ENCODE measurements at regions not wholly inside any gene's neighbourhood (a gene's known extent, or its start where the extent isn't known, plus 50 kb on each side); places are given as distances from the start of the nearest gene placed in this dataset.
"Not testable (repeated sequence)": the region's sequence is repeated elsewhere in the genome, so short reads cannot be mapped to it uniquely, and the experiment has no call there.

GRCh38 chr19:5282901-5283300 is 57.7 kb downstream of the PTPRS start:
- TF ChIP-seq Cebpa-rat (IDR thresholded peaks at IDR 0.05), result no peak
- H3K36me3 ChIP-seq, result peaks cover 4 to 42% (median 21%) of the 10 kb centered on the region in 11 experiments; a peak in 18 of 22 replicates
- no peak overlapping the region for H3K27ac ChIP-seq
- H3K9me3 ChIP-seq (replicated peaks in 1 of 11), result peaks cover 0 to 6% (median 0%) of the 10 kb centered on the region in 11 experiments; a peak in 2 of 22 replicates
- peaks cover 0 to 43% (median 22%) of the 10 kb centered on the region in 11 experiments; a peak in 16 of 22 replicates for H4K20me1 ChIP-seq
- no peak overlapping the region for H3K9ac ChIP-seq
- no peak overlapping the region for H3K4me2 ChIP-seq
- H3K27me3 ChIP-seq, result no peaks in the 10 kb centered on the region
- H3K4me3 ChIP-seq, result no peak overlapping the region
- peaks cover 15 to 42% (median 26%) of the 10 kb centered on the region in 10 experiments for H3K4me1 ChIP-seq

GRCh38 chr19:5281588-5281987 is 59.0 kb downstream of the PTPRS start:
- peaks cover 0 to 5% (median 0%) of the 10 kb centered on the region in 11 experiments; a peak in 2 of 22 replicates for H3K9me3 ChIP-seq (replicated peaks in 1 of 11)
- H3K9ac ChIP-seq, result peak overlapping the region in 1 of 11 experiments; percentile 18; a peak in 1 of 22 replicates
- no peak overlapping the region for H3K27ac ChIP-seq
- peaks cover 0 to 30% (median 9%) of the 10 kb centered on the region in 11 experiments; a peak in 16 of 22 replicates for H4K20me1 ChIP-seq
- H3K27me3 ChIP-seq, result no peaks in the 10 kb centered on the region
- H3K4me2 ChIP-seq, result no peak overlapping the region
- H3K4me1 ChIP-seq, result peaks cover 8 to 41% (median 24%) of the 10 kb centered on the region in 10 experiments
- H3K4me3 ChIP-seq, result no peak overlapping the region
- no peak for TF ChIP-seq Cebpa-rat (IDR thresholded peaks at IDR 0.05)
- H3K36me3 ChIP-seq, result peaks cover 4 to 42% (median 21%) of the 10 kb centered on the region in 11 experiments; a peak in 18 of 22 replicates

DNA sequence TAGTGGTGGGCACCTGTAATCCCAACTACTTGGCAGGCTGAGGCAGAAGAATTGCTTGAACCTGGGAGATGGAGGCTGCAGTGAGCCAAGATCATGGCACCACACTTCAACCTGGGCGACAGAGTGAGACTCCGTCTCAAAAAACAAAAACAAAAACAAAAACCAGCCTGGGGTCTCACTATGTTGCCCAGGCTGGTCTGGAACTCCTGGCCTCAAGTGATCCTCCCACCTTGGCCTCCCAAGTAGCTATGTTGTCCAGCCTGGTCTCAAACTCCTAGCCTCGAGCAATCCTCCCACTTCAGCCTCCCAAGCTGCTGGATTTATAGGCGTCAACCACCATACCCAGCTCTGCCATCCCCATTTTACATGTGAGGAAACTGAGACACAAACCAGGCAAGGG is 64.9 kb downstream of the PTPRS start:
- H3K27ac ChIP-seq, H3K9ac ChIP-seq: not testable (repeated sequence)

GRCh38 chr19:5273782-5274181 is 66.8 kb downstream of the PTPRS start:
- Histone ChIP-seq H3K27me3 (no peaks in the 10 kb centered on the region), H4K20me1 (peaks cover 0 to 3% (median 0%) of the 10 kb centered on the region in 11 experiments; a peak in 1 of 22 replicates), H3K4me2 (no peak overlapping the region), H3K9ac (no peak overlapping the region), H3K9me3 (replicated peaks in 1 of 11) (no peaks in the 10 kb centered on the region), H3K27ac (no peak overlapping the region), H3K4me3 (no peak overlapping the region), H3K36me3 (peaks cover 10 to 32% (median 17%) of the 10 kb centered on the region in 11 experiments; a peak in 20 of 22 replicates), H3K4me1 (peaks cover 7 to 34% (median 17%) of the 10 kb centered on the region in 10 experiments; a peak in 17 of 20 replicates)
- no peak for TF ChIP-seq Cebpa-rat (IDR thresholded peaks at IDR 0.05)

More for the DNA sequence above, 64.9 kb downstream of the PTPRS start:
- H4K20me1 ChIP-seq; H3K4me2 ChIP-seq; H3K9me3 ChIP-seq (replicated peaks in 1 of 11); H3K27me3 ChIP-seq; H3K4me3 ChIP-seq: not testable (repeated sequence)
- Histone ChIP-seq H3K4me1 (peaks cover 7 to 41% (median 20%) of the 10 kb centered on the region in 10 experiments; a peak in 17 of 20 replicates), H3K36me3 (peaks cover 10 to 36% (median 17%) of the 10 kb centered on the region in 11 experiments; a peak in 20 of 22 replicates)

GRCh38 chr19:5271145-5271544 is 69.5 kb downstream of the PTPRS start:
- no peak overlapping the region for H3K27ac ChIP-seq
- TF ChIP-seq Cebpa-rat (IDR thresholded peaks at IDR 0.05), result no peak
- H3K4me2 ChIP-seq, result no peak overlapping the region
- no peaks in the 10 kb centered on the region for H3K9me3 ChIP-seq (replicated peaks in 1 of 11)
- no peak overlapping the region for H3K9ac ChIP-seq
- H3K27me3 ChIP-seq, result no peaks in the 10 kb centered on the region
- peaks cover 0 to 3% (median 0%) of the 10 kb centered on the region in 11 experiments; a peak in 1 of 22 replicates for H4K20me1 ChIP-seq
- no peak overlapping the region for H3K4me3 ChIP-seq
- peaks cover 10 to 32% (median 17%) of the 10 kb centered on the region in 11 experiments; a peak in 20 of 22 replicates for H3K36me3 ChIP-seq
- peaks cover 0 to 13% (median 0%) of the 10 kb centered on the region in 10 experiments; a peak in 5 of 20 replicates for H3K4me1 ChIP-seq

DNA sequence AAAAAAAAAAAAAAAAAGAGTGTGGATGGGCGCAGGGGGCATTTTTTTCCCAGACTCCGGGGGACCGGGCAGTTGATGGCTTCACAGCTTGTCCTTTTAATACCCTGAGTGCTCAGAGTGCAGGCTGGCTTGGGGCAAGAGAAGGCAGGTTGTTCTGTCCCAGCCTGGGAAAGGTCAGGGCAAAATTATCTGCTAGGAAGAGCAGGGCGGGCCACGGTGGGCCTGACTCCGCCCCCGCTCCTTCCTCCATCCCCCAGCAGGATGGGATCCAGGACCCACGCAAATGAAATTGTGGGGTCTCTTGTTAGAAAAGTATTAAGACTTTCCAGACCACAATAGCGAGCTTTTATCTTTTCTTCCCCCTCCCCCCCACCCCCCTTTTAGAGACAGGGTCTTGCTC is 70.7 kb downstream of the PTPRS start:
- Histone ChIP-seq H3K9me3 (replicated peaks in 1 of 11) (no peaks in the 10 kb centered on the region), H3K9ac (no peak overlapping the region), H4K20me1 (no peaks in the 10 kb centered on the region), H3K27ac (no peak overlapping the region), H3K4me1 (peaks cover 0 to 4% (median 0%) of the 10 kb centered on the region in 10 experiments; a peak in 1 of 20 replicates), H3K4me2 (no peak overlapping the region), H3K36me3 (peaks cover 10 to 36% (median 17%) of the 10 kb centered on the region in 11 experiments; a peak in 20 of 22 replicates), H3K4me3 (no peak overlapping the region), H3K27me3 (no peaks in the 10 kb centered on the region)
- TF ChIP-seq Cebpa-rat (IDR thresholded peaks at IDR 0.05), result no peak

GRCh38 chr19:5269279-5269678 is 71.3 kb downstream of the PTPRS start:
- Histone ChIP-seq H3K27me3 (no peaks in the 10 kb centered on the region), H3K4me3 (no peak overlapping the region), H3K4me1 (no peaks in the 10 kb centered on the region), H3K27ac (no peak overlapping the region), H3K4me2 (no peak overlapping the region), H3K9me3 (replicated peaks in 1 of 11) (no peaks in the 10 kb centered on the region), H3K36me3 (peaks cover 10 to 38% (median 17%) of the 10 kb centered on the region in 11 experiments; a peak in 20 of 22 replicates), H3K9ac (no peak overlapping the region), H4K20me1 (peaks cover 0 to 3% (median 0%) of the 10 kb centered on the region in 11 experiments; a peak in 1 of 22 replicates)
- TF ChIP-seq Cebpa-rat (IDR thresholded peaks at IDR 0.05), result no peak

DNA sequence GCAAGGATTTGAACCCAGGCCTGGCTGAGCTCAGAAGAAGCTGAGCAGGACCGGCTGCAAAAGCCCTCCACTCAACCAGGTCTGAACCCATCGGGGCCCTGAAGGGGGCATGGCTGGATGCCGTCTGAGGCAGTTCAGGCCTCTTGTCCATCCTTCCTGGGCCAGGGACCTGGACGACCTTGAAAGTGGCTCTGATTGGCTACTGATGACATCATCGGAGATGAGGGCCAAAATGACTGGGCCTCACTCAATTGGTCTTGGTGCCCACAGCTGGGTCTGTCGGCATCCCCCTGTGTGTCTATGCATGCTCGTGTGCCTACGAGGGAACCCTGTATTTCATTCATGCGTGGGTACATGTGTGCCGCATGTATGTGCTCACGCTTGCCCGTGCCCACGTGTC is 71.8 kb downstream of the PTPRS start:
- Histone ChIP-seq H4K20me1 (peaks cover 0 to 4% (median 0%) of the 10 kb centered on the region in 11 experiments; a peak in 3 of 22 replicates), H3K4me3 (no peak overlapping the region), H3K27me3 (no peaks in the 10 kb centered on the region), H3K36me3 (peaks cover 6 to 38% (median 17%) of the 10 kb centered on the region in 11 experiments; a peak in 20 of 22 replicates), H3K9me3 (replicated peaks in 1 of 11) (no peaks in the 10 kb centered on the region), H3K9ac (no peak overlapping the region), H3K27ac (no peak overlapping the region), H3K4me1 (no peaks in the 10 kb centered on the region), H3K4me2 (no peak overlapping the region)
- no peak for TF ChIP-seq Cebpa-rat (IDR thresholded peaks at IDR 0.05)

- H3K36me3 ChIP-seq, result peaks cover 0 to 36% (median 10%) of the 10 kb centered on the region in 11 experiments; a peak in 13 of 22 replicates
- H3K4me1 ChIP-seq, result no peaks in the 10 kb centered on the region
- H3K4me2 ChIP-seq, result no peak overlapping the region
- H3K27ac ChIP-seq, result no peak overlapping the region
- no peak for TF ChIP-seq Cebpa-rat (IDR thresholded peaks at IDR 0.05)
- H4K20me1 ChIP-seq, result peaks cover 0 to 13% (median 0%) of the 10 kb centered on the region in 11 experiments; a peak in 3 of 22 replicates
- H3K9ac ChIP-seq, result no peak overlapping the region
- no peaks in the 10 kb centered on the region for H3K9me3 ChIP-seq (replicated peaks in 1 of 11)
- H3K27me3 ChIP-seq, result no peaks in the 10 kb centered on the region
- H3K4me3 ChIP-seq, result no peak overlapping the region
These were observed 75.4 kb downstream of the PTPRS start for GRCh38 chr19:5265260-5265659.

All from BLaER1 treated with 17β-estradiol and CSF1 and Interleukin-3, amounts not matched to agents 10 nM and 100 nM (cell line).